Brain pericyte (primary cell): ENCODE measurements at regions not wholly inside any gene's neighbourhood (a gene's known extent, or its start where the extent isn't known, plus 50 kb on each side); places are given as distances from the start of the nearest gene placed in this dataset.
"Not testable (repeated sequence)": the region's sequence is repeated elsewhere in the genome, so short reads cannot be mapped to it uniquely, and the experiment has no call there.

Experiments used
- DNase-seq: peaks from one replicate; pipeline ENCODE4 v3.0.0-alpha.2; 2012; ENCODE audit warnings: low read depth, low spot score

DNA sequence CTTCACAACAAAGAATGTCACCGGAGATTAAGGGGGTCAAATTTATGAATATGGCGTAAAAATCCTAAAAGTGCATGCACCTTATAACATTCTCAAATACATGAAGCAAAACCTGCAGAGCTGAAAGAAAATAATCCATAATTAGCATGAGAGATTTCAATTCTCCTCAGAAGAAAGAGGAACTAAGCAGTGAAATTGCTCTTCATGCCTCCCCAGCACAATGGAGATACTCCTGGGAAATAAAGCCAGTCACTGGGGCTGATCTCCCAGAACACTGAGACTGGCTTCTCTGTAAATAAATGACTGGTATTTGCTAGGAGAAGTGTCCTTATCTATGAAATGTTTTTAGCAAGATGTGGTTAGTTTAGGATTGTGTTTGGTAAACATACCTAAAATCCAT lies 68.1 kb downstream of the GOLGA6L6 start:
- not testable (repeated sequence) for DNase-seq

GRCh38 chr15:20472983-20473382 lies 68.6 kb downstream of the GOLGA6L6 start:
- not testable (repeated sequence) for DNase-seq

- not testable (repeated sequence) for DNase-seq
Measured at GRCh38 chr15:20470810-20471209, 70.8 kb downstream of the GOLGA6L6 start.

- not testable (repeated sequence) for DNase-seq
Measured at GRCh38 chr15:20441138-20441537, 100.5 kb downstream of the GOLGA6L6 start.

DNA sequence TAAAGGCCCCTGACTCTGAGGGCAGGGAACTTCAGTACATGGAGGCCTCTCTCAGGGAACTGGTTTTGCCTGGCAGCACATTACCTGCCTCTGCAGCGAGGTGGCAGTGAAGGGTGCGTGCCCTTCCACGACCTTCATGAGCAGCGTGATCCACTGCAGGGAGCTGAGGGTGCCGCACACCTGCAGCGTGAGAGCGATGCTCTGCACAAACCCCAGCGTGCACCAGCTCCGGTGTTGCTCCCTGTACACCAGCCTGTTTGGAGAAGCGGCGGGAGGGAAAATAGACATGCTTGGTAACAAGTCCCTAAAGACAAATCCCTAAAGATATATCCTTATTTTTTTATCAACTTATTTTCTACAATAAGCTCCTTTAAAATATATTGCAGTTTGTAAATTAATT lies 101.2 kb downstream of the GOLGA6L6 start:
- DNase-seq = not testable (repeated sequence)

DNA sequence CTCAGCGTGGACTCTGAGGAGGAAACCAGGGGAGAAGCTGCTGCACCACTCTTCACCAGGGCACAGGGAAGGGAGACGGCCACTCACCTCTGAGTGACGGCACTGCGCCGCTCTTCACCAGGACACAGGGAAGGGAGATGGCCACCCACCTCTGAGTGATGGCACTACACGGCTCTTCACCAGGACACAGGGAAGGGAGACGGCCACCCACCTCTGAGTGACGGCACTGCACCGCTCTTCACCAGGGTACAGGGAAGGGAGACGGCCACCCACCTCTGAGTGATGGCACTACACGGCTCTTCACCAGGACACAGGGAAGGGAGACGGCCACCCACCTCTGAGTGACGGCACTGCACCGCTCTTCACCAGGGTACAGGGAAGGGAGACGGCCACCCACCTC lies 102.5 kb downstream of the GOLGA6L6 start:
- not testable (repeated sequence) for DNase-seq

- DNase-seq = not testable (repeated sequence)
Measured at GRCh38 chr15:20438255-20438654, 103.3 kb downstream of the GOLGA6L6 start.

GRCh38 chr15:20433468-20433867 lies 108.1 kb downstream of the GOLGA6L6 start:
- DNase-seq = not testable (repeated sequence)

DNA sequence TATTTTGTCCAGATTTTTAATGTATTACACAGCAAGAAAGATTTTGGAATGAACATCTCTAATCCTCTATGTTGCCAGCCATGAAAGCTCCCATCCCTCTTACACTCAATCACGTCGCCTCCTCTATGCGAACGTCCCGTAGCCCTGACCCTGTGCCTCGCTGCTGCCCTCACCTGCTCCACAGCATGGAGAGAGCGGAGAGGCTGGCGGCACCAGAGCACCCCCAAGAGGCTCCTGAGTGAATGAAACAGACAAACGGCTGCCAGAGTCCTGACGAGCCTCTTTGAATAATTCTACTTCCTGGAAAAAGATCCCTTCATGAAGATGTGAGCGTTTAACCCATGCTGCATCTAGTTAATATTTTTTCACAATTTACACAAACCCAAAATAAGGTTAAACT lies 111.1 kb downstream of the GOLGA6L6 start:
- DNase-seq = not testable (repeated sequence)

GRCh38 chr15:20420710-20421109 lies 120.9 kb downstream of the GOLGA6L6 start:
- DNase-seq = not testable (repeated sequence)

DNA sequence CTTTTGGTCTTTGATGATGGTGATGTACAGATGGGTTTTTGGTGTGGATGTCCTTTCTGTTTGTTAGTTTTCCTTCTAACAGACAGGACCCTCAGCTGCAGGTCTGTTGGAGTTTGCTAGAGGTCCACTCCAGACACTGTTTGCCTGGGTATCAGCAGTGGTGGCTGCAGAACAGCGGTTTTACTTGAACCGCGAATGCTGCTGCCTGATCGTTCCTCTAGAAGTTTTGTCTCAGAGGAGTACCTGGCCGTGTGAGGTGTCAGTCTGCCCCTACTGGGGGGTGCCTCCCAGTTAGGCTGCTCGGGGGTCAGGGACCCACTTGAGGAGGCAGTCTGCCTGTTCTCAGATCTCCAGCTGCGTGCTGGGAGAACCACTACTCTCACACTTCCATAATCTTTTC lies 125.0 kb downstream of the GOLGA6L6 start:
- not testable (repeated sequence) for DNase-seq

DNA sequence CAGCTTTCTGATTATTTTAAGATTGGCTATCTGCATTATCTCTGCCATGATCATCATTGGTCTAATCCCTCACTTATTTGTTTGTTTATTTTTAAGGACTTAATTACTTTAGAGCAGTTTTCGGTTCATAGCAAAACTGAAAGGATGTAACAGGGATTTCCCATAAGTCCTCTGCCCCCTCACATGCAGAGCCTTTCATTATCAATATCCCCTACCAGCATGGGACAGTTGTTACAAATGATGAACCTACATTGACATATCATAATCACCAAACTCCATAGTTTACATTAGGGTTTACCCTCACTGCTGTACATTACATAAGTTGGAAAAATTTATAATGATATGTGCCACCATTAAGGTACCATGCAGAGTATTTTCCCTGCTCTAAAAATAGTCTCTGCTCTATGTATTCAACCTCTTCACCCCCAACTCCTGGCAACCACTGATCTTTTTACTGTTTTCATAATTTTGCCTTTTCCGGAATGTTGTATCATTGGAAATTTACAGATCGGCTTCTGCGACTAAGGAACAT lies 131.9 kb downstream of the GOLGA6L6 start:
- not testable (repeated sequence) for DNase-seq

- DNase-seq = no peak
Measured at GRCh38 chr15:20409247-20409646, 132.4 kb downstream of the GOLGA6L6 start.

GRCh38 chr15:20407553-20407952 lies 134.0 kb downstream of the GOLGA6L6 start:
- no peak for DNase-seq

- not testable (repeated sequence) for DNase-seq
Measured at GRCh38 chr15:20404571-20404970, 137.0 kb downstream of the GOLGA6L6 start.

- not testable (repeated sequence) for DNase-seq
Measured at GRCh38 chr15:20402586-20402985, 139.0 kb downstream of the GOLGA6L6 start.

- DNase-seq = not testable (repeated sequence)
Measured at GRCh38 chr15:20401058-20401457, 140.5 kb downstream of the GOLGA6L6 start.

- not testable (repeated sequence) for DNase-seq
Measured at GRCh38 chr15:20398680-20399079, 142.9 kb downstream of the GOLGA6L6 start.

- DNase-seq = not testable (repeated sequence)
Measured at GRCh38 chr15:20388161-20388560, 153.4 kb downstream of the GOLGA6L6 start.

GRCh38 chr15:20386198-20386597 lies 155.4 kb downstream of the GOLGA6L6 start:
- no peak for DNase-seq

DNA sequence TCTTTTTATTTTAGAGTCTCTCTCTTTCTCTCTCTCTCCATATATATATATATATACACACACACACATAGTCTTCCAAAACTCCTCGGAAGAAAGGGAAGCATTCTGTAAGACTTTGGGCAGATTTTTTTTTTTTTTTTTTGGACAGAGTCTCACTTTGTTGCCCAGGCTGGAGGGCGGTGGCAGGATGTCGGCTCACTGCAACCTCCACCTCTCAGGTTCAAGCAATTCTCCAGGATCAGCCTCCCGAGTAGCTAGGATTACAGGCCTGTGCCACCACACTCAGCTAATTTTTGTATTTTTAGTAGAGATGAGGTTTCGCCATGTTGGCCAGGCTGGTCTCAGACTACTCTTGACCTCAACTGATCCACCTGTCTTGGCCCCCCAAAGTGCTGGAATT lies 161.4 kb downstream of the GOLGA6L6 start:
- DNase-seq = not testable (repeated sequence)

DNA sequence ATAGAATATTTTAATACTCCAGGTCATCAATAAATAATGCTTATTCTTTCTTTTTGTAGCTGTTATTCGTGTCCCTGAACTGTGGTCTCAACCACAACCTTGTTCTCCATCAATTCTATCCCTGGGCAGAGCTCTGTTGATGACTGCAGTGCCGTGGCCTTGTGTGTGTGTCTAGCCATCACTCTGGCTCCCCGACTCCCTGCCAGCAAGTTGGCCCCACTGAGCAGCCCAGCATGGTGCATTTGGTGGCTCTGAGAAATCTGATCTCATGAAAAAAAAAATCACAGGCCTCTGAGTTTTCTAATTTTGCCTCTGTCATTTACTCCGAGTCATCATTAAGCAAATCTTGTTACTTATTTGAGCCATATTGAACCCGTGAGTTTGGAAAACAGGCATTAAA lies 164.7 kb downstream of the GOLGA6L6 start:
- no peak for DNase-seq

DNA sequence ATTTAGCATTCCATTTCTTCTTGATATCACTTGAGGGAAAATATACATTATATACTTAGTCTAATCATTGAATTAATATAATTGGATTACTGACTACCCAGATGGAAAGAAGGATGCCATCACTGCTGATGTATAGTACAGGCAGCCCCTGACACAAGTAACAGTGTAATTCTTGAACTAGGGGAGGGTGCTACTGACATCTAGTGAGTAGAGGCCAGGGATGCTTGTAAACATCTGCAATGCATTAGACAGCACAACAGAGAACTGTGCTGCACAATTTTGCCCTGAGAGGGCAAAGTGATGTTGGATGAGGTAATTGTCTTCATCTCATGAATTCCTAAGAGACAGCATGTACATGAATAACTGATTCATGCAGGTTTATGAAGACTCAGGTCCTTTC lies 169.2 kb downstream of the GOLGA6L6 start:
- not testable (repeated sequence) for DNase-seq

- no peak for DNase-seq
Measured at GRCh38 chr15:20369500-20369899, 172.1 kb downstream of the GOLGA6L6 start.
